Right cardiac atrium (tissue), 5 donors: ENCODE measurements at regions not wholly inside any gene's neighbourhood (a gene's known extent, or its start where the extent isn't known, plus 50 kb on each side); places are given as distances from the start of the nearest gene placed in this dataset.

Source experiments
- ATAC-seq, 2 donors: fragments of 200-7000 bp; cut with Tn5 transposase; one replicate each; pipeline versions ENCODE4 v1.8.0 to v1.9.1; 2020; ENCODE audit warnings: moderate library complexity in 2 of 2, mild to moderate bottlenecking in 1 of 2
- DNase-seq, 3 donors: peaks; one replicate each; pipeline ENCODE4 v3.0.0-alpha.2; 2020
- H3K27ac ChIP-seq: one replicate; pipeline ENCODE4 v1.5.1; 2013; ENCODE audit warnings: mild to moderate bottlenecking, low read length, control low read depth, moderate library complexity
- H3K27me3 ChIP-seq: one replicate; pipeline ENCODE4 v1.6.1; 2013; ENCODE audit not compliant: control insufficient read depth, insufficient read depth
- H3K4me1 ChIP-seq: one replicate; pipeline ENCODE4 v1.6.1; 2013; ENCODE audit warnings: low read length; ENCODE audit not compliant: control insufficient read depth, insufficient read depth
- H3K4me3 ChIP-seq: one replicate; pipeline ENCODE4 v1.5.1; 2013; ENCODE audit warnings: low read length, control low read depth
- H3K9me3 ChIP-seq: one replicate; pipeline ENCODE4 v1.6.1; 2013; ENCODE audit warnings: low read length; ENCODE audit not compliant: control insufficient read depth
- WGBS: extraction: QIAGEN DNeasy Blood & Tissue Kit; methylation state at CpG from one replicate; pipeline ENCODE4 v1.1.7; 2013; 5-methylcytosine and 5-hydroxymethylcytosine counted together
- intact Hi-C, 4 donors: fragments of 100-400 bp; cut with DNase I; formaldehyde crosslinking; loops; one replicate each; pipeline versions ENCODE4 v1.11.0 to v1.14.0; 2022 to 2023
- donor health status: healthy with polysubstance abuse.
- donor health status: DM: no; HTN: yes; CAD: no.
- donor health status: DM: no; HTN: no; CAD: no.
- donor health status: DM: no; HTN: yes; CAD: no; lungs with severe emphysema.
- donor health status: DM: yes; HTN: yes; CAD: no.

- H3K4me1 ChIP-seq: no peaks in the 10 kb centered on the region
- no peaks in the 10 kb centered on the region for H3K9me3 ChIP-seq
- DNase-seq: no peak
- intact Hi-C loops: no loop called here
- H3K4me3 ChIP-seq: no peak overlapping the region
- no peaks in the 10 kb centered on the region for H3K27me3 ChIP-seq
- no peak overlapping the region for H3K27ac ChIP-seq
- no peak for ATAC-seq
Measured at GRCh38 chr5:122253794-122254193, 58.2 kb upstream of the SNCAIP start.

GRCh38 chr5:122256388-122256787, 55.6 kb upstream of the SNCAIP start:
- 84% methylated on average over 1 of the region's 1 CpG for WGBS
- H3K4me1 ChIP-seq: no peaks in the 10 kb centered on the region
- no peaks in the 10 kb centered on the region for H3K9me3 ChIP-seq
- DNase-seq (no peak), ATAC-seq (no peak)
- intact Hi-C loops: no loop called here
- no peak overlapping the region for H3K4me3 ChIP-seq
- no peak overlapping the region for H3K27ac ChIP-seq
- no peaks in the 10 kb centered on the region for H3K27me3 ChIP-seq

GRCh38 chr5:122257000-122257399, 55.0 kb upstream of the SNCAIP start:
- no peak for DNase-seq
- Histone ChIP-seq H3K27me3 (no peaks in the 10 kb centered on the region), H3K4me3 (no peak overlapping the region), H3K27ac (no peak overlapping the region), H3K4me1 (no peaks in the 10 kb centered on the region), H3K9me3 (no peaks in the 10 kb centered on the region)
- intact Hi-C loops: no loop called here
- 93% methylated on average over 8 of the region's 8 CpGs for WGBS
- no peak for ATAC-seq

DNA sequence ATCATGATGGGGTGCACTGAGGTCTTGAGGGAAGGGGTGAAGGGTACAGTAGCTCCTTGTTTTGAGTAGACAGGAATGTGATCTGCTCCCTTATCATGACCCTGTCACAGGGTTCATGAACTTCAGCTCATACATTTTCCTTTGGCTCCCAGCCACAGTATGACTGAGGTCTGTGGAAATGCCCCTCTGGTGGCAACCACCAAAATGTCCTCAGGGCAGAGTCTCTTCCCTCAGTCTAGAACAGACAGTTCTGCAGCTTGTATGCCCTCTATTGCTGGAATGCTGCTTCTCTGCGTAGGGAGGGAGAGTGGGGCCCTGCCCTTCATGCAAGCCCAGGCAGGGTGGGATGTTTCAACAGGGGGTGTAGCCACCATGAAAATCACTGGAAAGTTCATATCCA, 53.8 kb upstream of the SNCAIP start:
- H3K4me1 ChIP-seq: no peaks in the 10 kb centered on the region
- 88% methylated on average over 1 of the region's 1 CpG for WGBS

GRCh38 chr5:122258840-122259239, 53.2 kb upstream of the SNCAIP start:
- intact Hi-C loops: no loop called here
- 98% methylated on average over 1 of the region's 1 CpG for WGBS
- H3K27ac ChIP-seq: no peak overlapping the region
- no peaks in the 10 kb centered on the region for H3K27me3 ChIP-seq
- H3K4me1 ChIP-seq: no peaks in the 10 kb centered on the region
- ATAC-seq (no peak), DNase-seq (no peak)
- no peak overlapping the region for H3K4me3 ChIP-seq
- H3K9me3 ChIP-seq: no peaks in the 10 kb centered on the region

More for the DNA sequence above, 53.8 kb upstream of the SNCAIP start:
- Histone ChIP-seq H3K4me3 (no peak overlapping the region), H3K27me3 (no peaks in the 10 kb centered on the region), H3K27ac (no peak overlapping the region), H3K9me3 (no peaks in the 10 kb centered on the region)
- intact Hi-C loops: no loop called here
- no peak for ATAC-seq
- no peak for DNase-seq

- WGBS: 64% methylated on average over 3 of the region's 3 CpGs
- DNase-seq (no peak), ATAC-seq (no peak)
- Histone ChIP-seq H3K4me1 (no peaks in the 10 kb centered on the region), H3K4me3 (no peak overlapping the region), H3K27ac (no peak overlapping the region), H3K9me3 (no peaks in the 10 kb centered on the region), H3K27me3 (no peaks in the 10 kb centered on the region)
- intact Hi-C loops: no loop called here
Measured at GRCh38 chr5:122259995-122260394, 52.0 kb upstream of the SNCAIP start.

DNA sequence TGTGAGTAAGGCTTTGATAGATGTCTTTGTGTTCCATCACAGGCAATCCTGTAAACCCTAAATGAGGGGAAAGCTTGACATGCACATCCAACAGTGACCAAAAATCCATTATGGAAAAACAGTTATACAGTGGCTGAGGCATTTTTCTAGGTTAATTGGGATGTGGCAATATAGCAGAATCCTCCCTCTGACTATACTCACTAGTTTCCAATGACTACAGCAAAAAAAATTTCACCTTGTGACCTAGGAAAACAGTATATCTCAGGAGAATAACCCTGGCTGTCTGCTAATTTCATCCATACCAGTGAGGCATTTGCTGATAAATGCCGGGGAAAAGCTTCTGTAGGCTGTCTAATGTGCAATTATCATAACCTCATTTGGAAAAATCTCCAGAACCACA, 49.9 kb upstream of the SNCAIP start:
- no peak for ATAC-seq

More for the DNA sequence above, 49.9 kb upstream of the SNCAIP start:
- Histone ChIP-seq H3K27me3 (no peaks in the 10 kb centered on the region), H3K9me3 (no peaks in the 10 kb centered on the region), H3K4me1 (no peaks in the 10 kb centered on the region), H3K4me3 (no peak overlapping the region), H3K27ac (no peak overlapping the region)
- WGBS: 42% methylated on average over 1 of the region's 1 CpG
- DNase-seq: no peak
- intact Hi-C loops: no loop called here
